Hematopoietic multipotent progenitor cell treated with erythropoietin and hydrocortisone succinate and interleukin-3 and kit ligand, for 4 days (in vitro differentiated cells): ENCODE measurements at regions not wholly inside any gene's neighbourhood (a gene's known extent, or its start where the extent isn't known, plus 50 kb on each side); places are given as distances from the start of the nearest gene placed in this dataset.
"Not testable (repeated sequence)": the region's sequence is repeated elsewhere in the genome, so short reads cannot be mapped to it uniquely, and the experiment has no call there.

ENCODE experiments used
- DNase-seq: peaks from one replicate; pipeline ENCODE4 v3.0.0-alpha.2; 2015

DNA sequence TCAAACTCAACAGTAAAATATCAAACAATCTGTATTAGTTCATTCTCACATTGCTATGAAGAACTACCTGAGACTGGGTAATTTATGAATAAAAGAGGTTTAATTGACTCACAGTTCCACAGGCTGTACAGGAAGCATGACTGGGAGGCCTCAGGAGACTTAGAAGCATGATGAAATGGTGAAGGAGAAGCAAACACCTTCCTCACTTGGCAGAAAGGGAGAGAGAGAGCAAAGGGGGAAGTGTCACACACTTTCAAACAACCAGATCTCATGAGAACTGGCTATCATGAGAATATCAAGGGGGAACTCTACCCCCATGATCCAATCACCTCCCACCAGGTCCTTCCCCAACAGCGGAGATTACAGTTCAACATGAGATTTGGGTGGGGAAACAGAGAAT, 198.5 kb upstream of the CRIM1 start:
- not testable (repeated sequence) for DNase-seq

DNA sequence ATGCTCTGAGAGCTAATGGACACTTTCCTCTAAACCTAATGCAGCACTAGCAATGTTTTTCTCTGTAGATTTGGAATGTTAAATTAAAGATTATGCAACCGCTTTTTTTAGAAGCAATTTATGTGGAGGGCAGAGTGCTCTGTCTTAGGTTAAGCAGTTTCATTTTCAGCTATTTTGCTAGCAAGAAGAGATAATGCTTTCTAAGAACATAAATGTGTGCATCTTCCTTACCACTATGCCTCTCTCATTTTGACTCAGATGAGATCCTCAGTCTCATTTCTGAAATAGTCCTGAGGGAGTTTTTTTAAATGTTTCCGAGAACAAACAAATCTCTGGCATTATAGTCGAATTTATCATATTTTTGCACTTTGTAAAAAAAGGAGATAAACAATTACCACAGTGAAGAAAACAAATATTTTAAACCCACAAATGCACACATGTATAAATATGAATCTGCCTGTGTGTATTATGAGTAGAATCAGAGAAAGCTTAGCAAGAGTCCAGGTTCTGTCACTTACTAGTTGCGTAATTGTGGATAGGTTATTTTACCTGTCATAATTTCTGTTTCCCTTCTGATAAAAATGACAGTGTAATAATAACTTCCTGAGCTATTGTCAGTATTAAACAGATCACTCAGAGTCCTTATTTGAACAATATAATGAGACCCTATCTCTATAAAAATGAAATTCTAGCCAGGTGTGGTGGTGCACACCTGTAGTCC, 207.7 kb upstream of the CRIM1 start:
- no peak for DNase-seq

GRCh38 chr2:36146765-36147164, 208.8 kb upstream of the CRIM1 start:
- peak; percentile 43 for DNase-seq

DNA sequence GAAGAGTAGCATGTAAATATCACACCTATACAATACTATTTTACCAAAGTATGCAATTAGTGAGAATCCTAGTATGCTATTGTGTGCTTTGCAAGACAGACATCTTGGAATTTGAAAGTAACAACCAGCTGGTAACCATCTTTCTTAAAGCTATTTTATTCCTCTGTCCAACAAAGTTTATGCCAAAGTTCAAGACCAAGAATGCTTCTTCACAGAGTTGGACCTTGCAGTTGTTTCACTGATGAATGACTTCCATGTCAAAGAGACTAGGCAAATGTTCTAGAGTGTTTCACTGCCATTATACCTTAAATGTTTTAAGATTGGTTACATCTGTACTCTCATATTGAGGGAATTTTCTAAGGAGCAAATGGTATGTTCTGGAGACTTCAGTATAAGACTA, 215.2 kb upstream of the CRIM1 start:
- no peak for DNase-seq

DNA sequence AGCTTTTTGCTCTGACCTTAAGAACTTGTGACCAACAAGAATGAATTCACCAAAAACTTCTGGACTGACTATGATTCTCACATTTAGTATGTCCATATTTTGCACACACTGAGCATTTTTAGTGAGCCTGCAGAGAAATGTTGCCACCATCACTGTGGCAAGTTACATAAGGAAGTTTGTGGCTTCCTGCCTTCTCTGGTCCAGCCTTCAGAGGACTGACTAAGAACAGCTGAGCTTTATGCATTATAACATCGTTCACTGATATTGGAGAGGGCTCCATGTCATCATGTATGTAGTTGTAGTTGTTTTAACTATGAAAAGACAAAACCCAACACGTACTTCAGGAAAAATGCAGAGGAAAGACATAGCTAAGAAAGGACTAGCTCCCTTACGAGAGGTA, 218.0 kb upstream of the CRIM1 start:
- peak; percentile 18 for DNase-seq

DNA sequence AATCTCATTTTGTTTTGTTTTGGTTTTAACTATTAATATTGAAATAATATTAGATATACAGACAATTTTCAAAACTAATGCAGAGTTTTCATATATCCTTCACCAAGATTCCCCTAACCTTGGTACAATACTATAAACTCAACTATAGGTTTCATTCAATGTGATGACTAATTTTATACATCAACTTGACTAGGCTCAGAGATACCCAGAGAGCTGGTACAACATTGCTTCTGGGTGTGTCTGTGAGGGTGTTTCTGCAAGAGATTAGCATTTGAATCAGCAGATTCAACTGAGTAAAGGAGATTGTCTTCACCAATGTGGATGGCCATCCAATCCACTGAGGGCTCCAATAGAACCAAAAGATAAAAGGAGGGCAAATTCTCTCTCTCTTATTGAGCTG, 221.3 kb upstream of the CRIM1 start:
- no peak for DNase-seq

- DNase-seq, result no peak
These were observed 227.2 kb upstream of the CRIM1 start for GRCh38 chr2:36128359-36128758.

DNA sequence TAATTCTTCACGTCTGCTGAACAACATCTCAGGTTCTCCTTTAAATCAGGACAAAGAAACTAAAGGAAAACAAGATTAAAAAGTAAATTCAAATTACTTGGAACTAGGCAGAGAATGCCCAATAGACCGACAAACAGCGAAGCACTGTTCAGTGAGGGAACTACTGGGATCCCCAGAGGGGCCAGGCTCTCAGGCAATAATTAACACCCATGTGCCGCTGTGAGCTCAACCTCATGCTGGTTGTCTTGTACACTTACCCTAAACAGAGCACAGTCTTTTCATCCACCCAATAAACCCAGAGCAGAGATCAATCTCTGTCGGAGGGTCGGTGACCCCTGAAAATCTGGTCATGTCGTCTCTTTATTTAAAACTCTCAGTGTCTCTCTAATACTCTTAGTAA, 229.9 kb upstream of the CRIM1 start:
- DNase-seq, result no peak

- DNase-seq, result no peak
These were observed 231.6 kb upstream of the CRIM1 start for GRCh38 chr2:36123995-36124394.

DNA sequence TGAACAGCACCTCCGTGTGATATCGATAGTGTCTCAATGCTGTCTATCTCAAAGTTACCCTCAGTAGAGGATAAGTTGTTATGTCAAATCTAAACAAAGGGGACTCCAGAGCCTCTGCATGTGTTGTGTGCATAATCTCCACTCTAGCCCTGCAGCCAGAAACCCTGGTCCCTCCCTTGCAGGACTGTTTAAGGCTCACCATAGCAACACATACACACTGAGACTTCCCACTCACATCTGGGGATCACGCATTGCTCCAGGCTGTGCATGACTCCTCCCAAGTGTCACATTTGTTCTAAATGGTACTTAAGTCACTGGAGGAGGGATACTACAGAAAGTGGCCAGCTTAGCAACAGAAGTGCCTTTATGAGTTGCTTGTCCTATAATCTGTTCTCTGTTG, 258.6 kb upstream of the CRIM1 start:
- no peak for DNase-seq

- not testable (repeated sequence) for DNase-seq
These were observed 263.5 kb upstream of the CRIM1 start for GRCh38 chr2:36091844-36092741.

- no peak for DNase-seq
These were observed 266.8 kb upstream of the CRIM1 start for GRCh38 chr2:36088716-36089328.

DNA sequence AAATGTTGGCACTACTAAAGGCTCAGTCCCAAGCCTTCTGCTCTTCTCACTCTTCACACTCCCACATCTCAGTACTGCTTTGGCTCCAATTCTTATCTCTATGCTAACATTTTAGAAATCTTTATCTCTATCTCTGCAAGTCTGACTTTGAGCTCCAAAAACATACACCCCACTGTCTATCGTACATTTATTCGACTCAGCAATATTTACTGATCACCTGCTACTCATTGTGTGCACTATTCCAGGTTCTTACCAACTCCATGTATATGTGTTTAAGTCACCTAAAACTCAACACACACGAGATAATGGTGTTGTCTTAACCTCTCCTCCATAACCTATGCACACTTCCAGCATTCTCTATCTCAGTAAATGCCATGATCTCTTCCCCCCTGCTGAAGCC, 268.2 kb upstream of the CRIM1 start:
- no peak for DNase-seq

GRCh38 chr2:36079793-36080192, 275.8 kb upstream of the CRIM1 start:
- DNase-seq, result no peak

GRCh38 chr2:36074008-36074407, 281.6 kb upstream of the CRIM1 start:
- DNase-seq, result no peak

- DNase-seq, result no peak
These were observed 283.9 kb upstream of the CRIM1 start for GRCh38 chr2:36071698-36072097.

- no peak for DNase-seq
These were observed 286.5 kb upstream of the CRIM1 start for GRCh38 chr2:36069074-36069473.

DNA sequence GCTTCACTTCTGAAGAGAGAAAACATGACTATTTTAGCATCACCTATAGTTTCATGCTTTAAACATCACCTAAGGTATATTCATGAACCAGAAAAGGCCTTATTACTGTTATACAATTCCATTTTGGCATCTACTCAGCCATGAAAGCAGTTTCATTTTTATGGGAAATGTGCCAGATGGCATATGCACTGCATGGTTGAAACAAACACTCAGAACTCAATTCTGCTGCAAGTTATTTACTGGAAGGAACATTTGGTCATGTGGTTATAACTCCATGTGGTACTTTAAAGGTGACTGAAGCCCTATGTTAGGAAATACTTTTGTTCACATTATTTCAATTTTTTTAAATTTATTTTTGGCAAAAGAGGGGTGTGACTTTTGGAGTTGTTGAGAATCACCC, 287.5 kb upstream of the CRIM1 start:
- no peak for DNase-seq

DNA sequence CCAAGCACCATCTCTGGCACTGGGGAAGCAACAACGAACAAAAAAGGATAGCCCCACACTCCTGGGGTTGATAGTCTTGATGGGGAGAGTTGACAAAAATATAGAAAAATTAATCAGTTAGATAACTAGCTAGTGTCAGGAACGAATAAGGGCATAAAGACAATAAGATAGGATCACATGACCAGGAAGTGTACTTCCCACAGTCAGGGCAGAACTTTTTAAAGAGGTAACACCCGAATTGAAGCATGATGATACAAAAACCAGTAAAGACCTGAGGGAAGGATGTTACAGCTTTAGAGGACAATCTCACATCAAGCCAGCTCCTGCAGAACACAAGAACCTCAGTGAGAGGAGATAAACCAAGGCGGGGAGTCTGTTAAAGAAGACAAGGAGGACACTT, 295.4 kb upstream of the CRIM1 start:
- peak; percentile 43 for DNase-seq

DNA sequence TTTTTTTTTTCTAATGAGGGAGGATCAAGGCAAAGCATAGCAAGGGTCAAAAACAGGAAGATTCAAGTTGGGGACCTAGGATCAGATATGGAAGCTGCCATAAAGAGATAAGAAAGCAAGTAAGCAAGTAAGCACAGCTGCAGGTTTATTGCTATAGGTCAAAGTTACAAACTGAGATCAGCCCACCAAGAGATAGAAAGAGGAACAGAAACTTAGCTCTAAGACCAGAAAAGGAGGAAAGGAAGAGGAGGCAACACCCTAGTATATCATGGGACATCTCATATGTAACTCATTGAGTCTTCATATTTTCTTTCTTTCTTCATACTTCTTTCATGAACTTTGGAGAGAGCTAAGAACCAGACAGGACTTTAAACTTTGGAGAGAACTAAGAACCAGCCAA, 295.9 kb upstream of the CRIM1 start:
- DNase-seq, result peak; percentile 85

GRCh38 chr2:36058953-36059352, 296.6 kb upstream of the CRIM1 start:
- DNase-seq, result peak; percentile 4

- DNase-seq, result no peak
These were observed 297.5 kb upstream of the CRIM1 start for GRCh38 chr2:36058076-36058475.

- DNase-seq, result no peak
These were observed 302.8 kb upstream of the CRIM1 start for GRCh38 chr2:36052819-36053218.

DNA sequence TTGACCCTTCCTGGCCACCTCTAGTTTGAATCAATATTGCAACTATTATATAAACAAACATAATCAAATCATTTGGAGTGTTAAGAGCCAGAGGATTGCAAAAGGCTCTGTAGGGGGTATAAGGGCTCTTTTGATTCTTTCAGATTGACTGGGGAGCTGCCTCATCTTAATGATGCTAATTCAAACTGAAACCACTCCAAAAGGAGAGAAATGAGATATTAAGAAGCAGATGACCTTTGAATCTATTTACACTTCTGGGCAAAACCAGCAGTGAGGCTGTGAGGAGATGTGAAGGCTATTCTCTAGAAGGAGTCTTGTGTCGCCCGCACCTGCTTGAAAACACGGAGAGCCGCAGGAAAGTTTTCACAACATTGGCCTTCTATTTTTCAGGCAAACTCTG, 311.2 kb upstream of the CRIM1 start:
- DNase-seq, result no peak
